Liver (tissue), 7 donors: ENCODE measurements at regions not wholly inside any gene's neighbourhood (a gene's known extent, or its start where the extent isn't known, plus 50 kb on each side); places are given as distances from the start of the nearest gene placed in this dataset.

Experiments
- DNase-seq: peaks from one replicate; pipeline ENCODE4 v3.0.0-alpha.2; 2017; ENCODE audit warnings: low spot score
- H3K27ac ChIP-seq, 2 donors: one replicate each; pipeline ENCODE4 v1.7.0; 2013; ENCODE audit warnings: inconsistent platforms in 2 of 2, low read length in 2 of 2, control low read depth in 1 of 2, low read depth in 1 of 2, mild to moderate bottlenecking in 1 of 2
- H3K27me3 ChIP-seq, 4 donors: one replicate each; pipeline versions ENCODE4 v1.6.1 to v1.7.0; 2013; ENCODE audit warnings: low read length in 3 of 4, inconsistent platforms in 1 of 4, mild to moderate bottlenecking in 1 of 4, moderate library complexity in 1 of 4; ENCODE audit not compliant: control insufficient read depth in 4 of 4, insufficient read depth in 4 of 4
- H3K36me3 ChIP-seq, 4 donors: one replicate each; pipeline versions ENCODE4 v1.6.1 to v1.7.0; 2013; ENCODE audit warnings: low read length in 3 of 4, mild to moderate bottlenecking in 3 of 4, low read depth in 1 of 4, moderate library complexity in 1 of 4; ENCODE audit not compliant: control insufficient read depth in 4 of 4, insufficient read depth in 3 of 4
- H3K4me1 ChIP-seq, 4 donors: one replicate each; pipeline versions ENCODE4 v1.6.1 to v1.7.0; 2013; ENCODE audit warnings: low read length in 3 of 4, mild to moderate bottlenecking in 3 of 4, moderate library complexity in 1 of 4; ENCODE audit not compliant: control insufficient read depth in 4 of 4, insufficient read depth in 4 of 4
- H3K4me3 ChIP-seq, 3 donors: one replicate each; pipeline versions ENCODE4 v1.6.1 to v1.7.0; 2013; ENCODE audit warnings: low read length in 3 of 3, control low read depth in 1 of 3, low read depth in 1 of 3, mild to moderate bottlenecking in 1 of 3
- H3K9ac ChIP-seq, 2 donors: one replicate each; pipeline ENCODE4 v1.7.0; 2013; ENCODE audit warnings: low read length in 2 of 2, mild to moderate bottlenecking in 2 of 2, moderate library complexity in 2 of 2, control low read depth in 1 of 2, low read depth in 1 of 2
- H3K9me3 ChIP-seq, 4 donors: one replicate each; pipeline versions ENCODE4 v1.6.1 to v1.7.0; 2013; ENCODE audit warnings: low read length in 3 of 4; ENCODE audit not compliant: control insufficient read depth in 4 of 4
- EGR1 ChIP-seq, 2 donors: IDR thresholded peaks; 2 replicates each; pipeline ENCODE4 v1.6.1; 2016 to 2018; ENCODE audit warnings: antibody characterized with exemption in 2 of 2, low read depth in 2 of 2
- FOXA1 ChIP-seq: IDR thresholded peaks from 2 replicates; pipeline ENCODE4 v1.6.1; 2016; ENCODE audit warnings: antibody characterized with exemption
- FOXA2 ChIP-seq: IDR thresholded peaks from 2 replicates; pipeline ENCODE4 v1.6.1; 2016; ENCODE audit warnings: antibody characterized with exemption
- GABPA ChIP-seq, 2 donors: IDR thresholded peaks in 1 of 2; conservative IDR thresholded peaks in 1 of 2; 2 replicates each; pipeline ENCODE4 v1.6.1; 2016; ENCODE audit warnings: antibody characterized with exemption in 2 of 2, mild to moderate bottlenecking in 1 of 2, moderate library complexity in 1 of 2
- HNF4A ChIP-seq, 2 donors: conservative IDR thresholded peaks; 2 replicates each; pipeline ENCODE4 v1.6.1; 2016; ENCODE audit warnings: antibody characterized with exemption in 2 of 2, mild to moderate bottlenecking in 2 of 2
- JUND ChIP-seq, 2 donors: IDR thresholded peaks; 2 replicates each; pipeline ENCODE4 v1.6.1; 2016; ENCODE audit warnings: antibody characterized with exemption in 2 of 2
- NR2F2 ChIP-seq: IDR thresholded peaks from 2 replicates; pipeline ENCODE4 v1.6.1; 2016; ENCODE audit warnings: antibody characterized with exemption
- RXRA ChIP-seq, 2 donors: IDR thresholded peaks; 2 replicates each; pipeline ENCODE4 v1.6.1; 2017 to 2018; ENCODE audit warnings: antibody characterized with exemption in 2 of 2, mild to moderate bottlenecking in 1 of 2
- SP1 ChIP-seq: IDR thresholded peaks from 2 replicates; pipeline ENCODE4 v1.6.1; 2018; ENCODE audit warnings: antibody characterized with exemption, mild to moderate bottlenecking
- TAF1 ChIP-seq: conservative IDR thresholded peaks from 2 replicates; pipeline ENCODE4 v1.6.1; 2016; ENCODE audit warnings: antibody characterized with exemption, mild to moderate bottlenecking
- WGBS: extraction: QIAGEN DNeasy Blood & Tissue Kit; methylation state at CpG from one replicate; pipeline ENCODE4 v1.1.7; 2013; 5-methylcytosine and 5-hydroxymethylcytosine counted together
- TF ChIP-seq, protein P1 (sequence below): IDR thresholded peaks from 2 replicates; pipeline ENCODE4 v1.6.1; 2016; ENCODE audit warnings: antibody characterized with exemption
- donor health status: healthy.
- donor health status: healthy.
- donor health status: healthy.
- donor health status: healthy.

- Histone ChIP-seq H3K9me3 (no peaks in the 10 kb centered on the region), H3K4me1 (no peaks in the 10 kb centered on the region), H3K27ac (no peak overlapping the region), H3K4me3 (no peak overlapping the region), H3K9ac (no peak overlapping the region), H3K36me3 (no peaks in the 10 kb centered on the region), H3K27me3 (peaks cover 0 to 9% (median 0%) of the 10 kb centered on the region in 4 donors)
- DNase-seq: no peak
- TF ChIP-seq, protein P1, sequence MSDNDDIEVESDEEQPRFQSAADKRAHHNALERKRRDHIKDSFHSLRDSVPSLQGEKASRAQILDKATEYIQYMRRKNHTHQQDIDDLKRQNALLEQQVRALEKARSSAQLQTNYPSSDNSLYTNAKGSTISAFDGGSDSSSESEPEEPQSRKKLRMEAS: no peak
- no peak for TF ChIP-seq FOXA2
- WGBS: 95% methylated on average over 1 of the region's 1 CpG
Observed at GRCh38 chr15:59940928-59941327, 63.2 kb upstream of the FOXB1 start.

DNA sequence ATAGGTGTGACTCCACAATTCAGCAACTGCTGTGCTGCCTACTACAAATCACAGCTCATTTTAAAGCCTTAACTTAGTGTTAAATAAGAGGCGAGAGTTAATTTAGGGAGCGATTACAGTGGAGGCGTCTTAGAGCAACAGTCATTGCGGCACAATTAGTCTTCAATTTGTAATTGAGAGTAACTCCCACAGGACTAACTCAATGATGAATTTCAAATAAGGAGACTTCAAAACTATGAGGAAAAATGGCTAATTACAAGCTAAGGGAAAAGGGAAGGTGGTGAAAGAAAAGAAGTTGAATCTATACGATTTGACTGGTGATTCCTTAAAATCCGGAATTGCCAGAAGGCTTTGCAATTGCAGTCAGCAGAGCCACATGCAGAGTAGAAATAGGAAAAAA lies 63.7 kb upstream of the FOXB1 start:
- H3K36me3 ChIP-seq: no peaks in the 10 kb centered on the region
- H3K4me1 ChIP-seq: no peaks in the 10 kb centered on the region
- DNase-seq: no peak
- H3K9ac ChIP-seq: no peak overlapping the region
- H3K4me3 ChIP-seq: no peak overlapping the region
- WGBS: 94% methylated on average over 6 of the region's 6 CpGs
- no peaks in the 10 kb centered on the region for H3K9me3 ChIP-seq
- H3K27me3 ChIP-seq: peaks cover 0 to 11% (median 0%) of the 10 kb centered on the region in 4 donors
- H3K27ac ChIP-seq: no peak overlapping the region
- TF ChIP-seq EGR1 (IDR thresholded peaks at IDR 0.05; ENCODE audit: low read depth in 2 of 2) (no peak), FOXA2 (no peak), NR2F2 (no peak), RXRA (IDR thresholded peaks at IDR 0.05) (no peak)
- TF ChIP-seq, protein P1: no peak

DNA sequence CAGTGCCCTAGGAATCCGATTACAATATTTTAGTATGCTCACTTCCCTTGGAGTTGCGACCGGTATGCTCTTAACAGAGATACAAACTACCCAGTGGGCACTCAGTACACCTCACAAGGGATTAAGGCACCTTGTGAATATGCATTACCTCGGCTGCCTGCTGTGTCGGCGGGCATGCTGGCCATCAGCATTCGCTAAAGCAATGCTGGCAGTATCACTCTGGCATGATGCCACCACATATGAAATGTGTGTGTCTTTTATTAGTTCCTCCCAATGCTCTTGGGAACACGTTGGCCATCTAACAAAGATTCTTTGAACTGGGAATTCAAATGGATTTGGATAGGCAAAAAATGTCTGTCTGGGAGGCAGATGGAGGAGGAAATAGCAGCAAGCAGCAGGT lies 67.4 kb upstream of the FOXB1 start:
- H3K36me3 ChIP-seq: no peaks in the 10 kb centered on the region
- no peak overlapping the region for H3K9ac ChIP-seq
- TF ChIP-seq GABPA (IDR thresholded peaks at IDR 0.05 in 1 of 2, conservative IDR thresholded peaks at IDR 0.05 in 1 of 2) (no peak), SP1 (no peak), HNF4A (conservative IDR thresholded peaks at IDR 0.05) (no peak), NR2F2 (no peak), FOXA1 (no peak), JUND (IDR thresholded peaks at IDR 0.05) (no peak)
- DNase-seq: no peak
- no peak overlapping the region for H3K27ac ChIP-seq
- no peak overlapping the region for H3K4me3 ChIP-seq
- 38% methylated on average over 8 of the region's 8 CpGs for WGBS
- H3K4me1 ChIP-seq: no peaks in the 10 kb centered on the region
- H3K27me3 ChIP-seq: peaks cover 0 to 14% (median 0%) of the 10 kb centered on the region in 4 donors
- no peaks in the 10 kb centered on the region for H3K9me3 ChIP-seq

GRCh38 chr15:59933607-59934006 lies 70.5 kb upstream of the FOXB1 start:
- DNase-seq: no peak

More at GRCh38 chr15:59933607-59934006, 70.5 kb upstream of the FOXB1 start:
- no peak overlapping the region for H3K4me3 ChIP-seq
- TF ChIP-seq TAF1: no peak
- no peak for TF ChIP-seq EGR1 (IDR thresholded peaks at IDR 0.05; ENCODE audit: low read depth in 2 of 2)
- TF ChIP-seq FOXA1: no peak
- H3K4me1 ChIP-seq: no peaks in the 10 kb centered on the region
- no peaks in the 10 kb centered on the region for H3K36me3 ChIP-seq
- 63% methylated on average over 4 of the region's 4 CpGs for WGBS
- no peak overlapping the region for H3K9ac ChIP-seq
- H3K9me3 ChIP-seq: no peaks in the 10 kb centered on the region
- H3K27me3 ChIP-seq: peaks cover 0 to 22% (median 0%) of the 10 kb centered on the region in 4 donors
- H3K27ac ChIP-seq: no peak overlapping the region
